ENCODE measurements at regions not wholly inside any gene's neighbourhood (a gene's known extent, or its start where the extent isn't known, plus 50 kb on each side); places are given as distances from the start of the nearest gene placed in this dataset.

DNA sequence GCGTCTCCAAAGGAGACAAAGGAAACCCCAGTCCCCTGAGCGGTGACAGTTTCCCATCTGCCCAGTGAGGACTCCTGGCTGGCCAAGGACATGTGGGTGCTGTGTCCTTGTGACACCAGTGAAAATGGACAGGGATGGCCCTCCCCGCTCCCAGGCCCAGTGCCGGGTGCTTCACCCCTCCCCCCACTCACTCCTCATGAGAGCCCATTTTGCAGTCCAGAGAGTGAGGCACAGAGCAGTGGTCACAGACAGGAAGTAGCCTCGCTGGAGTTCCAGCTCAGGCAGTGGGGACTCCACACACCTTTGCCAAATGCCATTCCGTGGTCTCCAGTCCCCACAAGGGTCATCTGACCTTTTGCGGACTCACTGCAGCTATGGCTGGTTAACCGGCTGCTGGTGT is 642.9 kb downstream of the PTPRU start:
- Histone ChIP-seq H3K9me3 (ENCODE audit: severe bottlenecking) (no peaks in the 10 kb centered on the region), H3K27ac (no peak overlapping the region), H3K4me3 (ENCODE audit: low read depth, low read length) (no peak overlapping the region), H3K36me3 (no peaks in the 10 kb centered on the region), H3K27me3 (ENCODE audit: insufficient read depth, low read depth, severe bottlenecking) (no peaks in the 10 kb centered on the region)
- TF ChIP-seq, protein P1, sequence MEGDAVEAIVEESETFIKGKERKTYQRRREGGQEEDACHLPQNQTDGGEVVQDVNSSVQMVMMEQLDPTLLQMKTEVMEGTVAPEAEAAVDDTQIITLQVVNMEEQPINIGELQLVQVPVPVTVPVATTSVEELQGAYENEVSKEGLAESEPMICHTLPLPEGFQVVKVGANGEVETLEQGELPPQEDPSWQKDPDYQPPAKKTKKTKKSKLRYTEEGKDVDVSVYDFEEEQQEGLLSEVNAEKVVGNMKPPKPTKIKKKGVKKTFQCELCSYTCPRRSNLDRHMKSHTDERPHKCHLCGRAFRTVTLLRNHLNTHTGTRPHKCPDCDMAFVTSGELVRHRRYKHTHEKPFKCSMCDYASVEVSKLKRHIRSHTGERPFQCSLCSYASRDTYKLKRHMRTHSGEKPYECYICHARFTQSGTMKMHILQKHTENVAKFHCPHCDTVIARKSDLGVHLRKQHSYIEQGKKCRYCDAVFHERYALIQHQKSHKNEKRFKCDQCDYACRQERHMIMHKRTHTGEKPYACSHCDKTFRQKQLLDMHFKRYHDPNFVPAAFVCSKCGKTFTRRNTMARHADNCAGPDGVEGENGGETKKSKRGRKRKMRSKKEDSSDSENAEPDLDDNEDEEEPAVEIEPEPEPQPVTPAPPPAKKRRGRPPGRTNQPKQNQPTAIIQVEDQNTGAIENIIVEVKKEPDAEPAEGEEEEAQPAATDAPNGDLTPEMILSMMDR (IDR thresholded peaks at IDR 0.05; ENCODE audit: low read depth, low read length): no peak
- DNase-seq: no peak

DNA sequence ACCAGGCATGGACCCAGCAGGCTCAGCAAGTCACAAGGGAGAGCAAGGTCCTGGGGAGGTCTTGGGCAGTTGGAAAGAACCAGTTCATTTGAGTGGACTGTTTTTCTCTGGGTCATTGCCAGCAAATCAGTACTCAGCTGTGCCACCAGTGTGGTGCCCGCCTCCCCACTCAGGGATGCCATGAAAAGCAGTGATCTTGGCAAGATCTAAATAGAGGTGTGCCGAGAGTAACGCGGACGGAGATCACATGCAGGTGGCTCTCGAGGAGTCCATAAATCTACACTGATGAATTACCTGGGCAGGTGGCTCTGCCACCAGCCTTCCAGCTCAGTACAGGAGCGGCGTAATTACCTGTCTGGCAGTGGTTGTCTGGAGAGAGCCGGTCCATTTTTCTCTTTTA is 642.2 kb downstream of the PTPRU start:
- no peak for DNase-seq
- no peaks in the 10 kb centered on the region for H3K9me3 ChIP-seq (ENCODE audit: severe bottlenecking)
- no peaks in the 10 kb centered on the region for H3K36me3 ChIP-seq
- H3K4me3 ChIP-seq (ENCODE audit: low read depth, low read length): no peak overlapping the region
- TF ChIP-seq, protein P1 (IDR thresholded peaks at IDR 0.05; ENCODE audit: low read depth, low read length): no peak
- no peaks in the 10 kb centered on the region for H3K27me3 ChIP-seq (ENCODE audit: insufficient read depth, low read depth, severe bottlenecking)
- H3K27ac ChIP-seq: no peak overlapping the region

DNA sequence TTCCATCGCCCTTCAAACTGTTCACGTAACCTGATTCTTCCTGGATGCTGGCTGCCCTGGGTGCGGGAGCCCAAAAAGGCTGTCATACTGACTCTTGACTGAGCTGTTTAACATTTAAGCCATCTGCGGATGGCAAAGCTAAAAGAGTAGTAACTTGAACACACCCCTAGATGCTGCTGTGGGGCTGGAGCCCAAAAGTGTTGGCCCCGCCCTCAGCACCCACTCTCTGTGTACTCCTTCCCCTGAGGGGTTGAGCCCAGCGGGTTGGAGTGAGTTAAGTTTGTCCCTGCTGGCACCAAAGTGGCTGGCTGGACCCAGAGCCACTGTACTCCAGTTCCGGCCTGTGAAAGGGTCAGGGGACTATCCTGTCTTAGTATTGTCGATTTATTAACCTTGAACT is 640.6 kb downstream of the PTPRU start:
- no peaks in the 10 kb centered on the region for H3K36me3 ChIP-seq
- no peak overlapping the region for H3K4me3 ChIP-seq (ENCODE audit: low read depth, low read length)
- no peaks in the 10 kb centered on the region for H3K9me3 ChIP-seq (ENCODE audit: severe bottlenecking)
- H3K27me3 ChIP-seq (ENCODE audit: insufficient read depth, low read depth, severe bottlenecking): no peaks in the 10 kb centered on the region
- DNase-seq: peak; percentile 20
- TF ChIP-seq, protein P1 (IDR thresholded peaks at IDR 0.05; ENCODE audit: low read depth, low read length): peak; percentile 42; the same call in 1 of the 2 replicates
- H3K27ac ChIP-seq: no peak overlapping the region

DNA sequence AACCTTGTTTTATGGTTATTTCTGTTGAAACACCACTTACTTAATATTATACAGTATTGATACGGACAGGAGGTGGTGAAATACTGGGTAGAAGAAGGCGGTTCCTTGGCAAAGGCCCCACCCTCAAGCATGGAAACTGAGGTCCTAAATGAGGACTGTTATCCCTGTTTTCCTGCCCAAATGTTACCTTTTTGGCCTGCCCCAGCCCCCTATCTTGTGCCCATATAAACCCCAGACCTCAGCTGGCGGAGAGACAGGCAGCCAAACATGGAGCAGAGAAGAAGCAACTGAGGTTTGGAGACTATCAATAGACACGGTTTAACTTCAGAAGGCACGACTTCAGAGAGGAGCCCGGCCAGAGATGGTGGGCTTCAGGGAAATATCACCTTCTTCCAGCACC is 640.1 kb downstream of the PTPRU start:
- Histone ChIP-seq H3K4me3 (ENCODE audit: low read depth, low read length) (no peak overlapping the region), H3K27me3 (ENCODE audit: insufficient read depth, low read depth, severe bottlenecking) (no peaks in the 10 kb centered on the region), H3K9me3 (ENCODE audit: severe bottlenecking) (no peaks in the 10 kb centered on the region), H3K36me3 (no peaks in the 10 kb centered on the region), H3K27ac (no peak overlapping the region)
- no peak for DNase-seq
- TF ChIP-seq, protein P1 (IDR thresholded peaks at IDR 0.05; ENCODE audit: low read depth, low read length): no peak

DNA sequence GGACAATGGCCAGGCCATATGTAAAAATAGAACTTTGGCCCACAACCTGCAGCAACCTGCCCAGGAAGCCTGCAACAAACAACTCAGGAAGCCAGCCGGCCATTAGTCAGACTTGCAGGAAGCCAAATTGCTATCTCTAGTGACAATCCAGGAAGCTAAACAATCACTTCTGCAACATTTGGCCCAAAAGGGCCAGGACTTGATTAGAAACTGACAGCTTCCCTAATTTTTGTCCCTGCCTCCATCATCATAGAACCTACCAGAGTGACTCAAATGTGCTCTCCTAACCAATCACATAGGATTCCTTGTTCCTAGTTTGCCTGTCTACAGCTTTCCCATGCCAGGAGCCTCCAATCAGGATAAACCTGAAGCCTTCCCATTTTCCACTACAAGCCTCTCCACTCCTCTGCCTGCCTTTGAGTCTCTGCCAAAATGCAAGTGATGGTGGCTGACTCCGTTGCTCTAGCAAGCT is 639.3 kb downstream of the PTPRU start:
- TF ChIP-seq, protein P1 (IDR thresholded peaks at IDR 0.05; ENCODE audit: low read depth, low read length): no peak
- Histone ChIP-seq H3K27me3 (ENCODE audit: insufficient read depth, low read depth, severe bottlenecking) (no peaks in the 10 kb centered on the region), H3K27ac (no peak overlapping the region), H3K4me3 (ENCODE audit: low read depth, low read length) (no peak overlapping the region), H3K36me3 (no peaks in the 10 kb centered on the region), H3K9me3 (ENCODE audit: severe bottlenecking) (no peaks in the 10 kb centered on the region)
- DNase-seq: no peak

DNA sequence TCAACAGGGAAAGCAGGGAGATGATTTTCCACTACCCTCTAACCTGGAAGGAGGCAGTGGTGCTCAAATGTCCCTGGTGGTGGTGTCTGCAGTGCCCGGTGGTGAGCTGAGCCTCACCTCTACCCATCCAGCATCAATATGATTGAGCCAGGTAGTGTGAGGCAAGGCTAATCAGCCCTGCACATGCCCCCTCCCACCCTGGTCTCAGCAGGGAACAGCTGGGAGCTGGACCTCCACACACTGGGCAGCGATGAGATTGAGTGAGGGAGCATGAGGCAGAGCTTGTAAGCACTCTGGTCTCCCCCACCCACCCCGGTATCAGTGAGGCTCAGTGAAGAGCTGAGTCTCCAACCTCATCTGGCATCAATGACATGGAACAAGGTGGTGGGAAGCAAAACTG is 634.3 kb downstream of the PTPRU start:
- Histone ChIP-seq H3K4me3 (ENCODE audit: low read depth, low read length) (no peak overlapping the region), H3K9me3 (ENCODE audit: severe bottlenecking) (no peaks in the 10 kb centered on the region), H3K36me3 (no peaks in the 10 kb centered on the region), H3K27ac (no peak overlapping the region), H3K27me3 (ENCODE audit: insufficient read depth, low read depth, severe bottlenecking) (no peaks in the 10 kb centered on the region)
- TF ChIP-seq, protein P1 (IDR thresholded peaks at IDR 0.05; ENCODE audit: low read depth, low read length): no peak
- DNase-seq: no peak
